Bronchial epithelial cell (primary cell): ENCODE measurements at regions not wholly inside any gene's neighbourhood (a gene's known extent, or its start where the extent isn't known, plus 50 kb on each side); places are given as distances from the start of the nearest gene placed in this dataset.

Source experiments
- DNase-seq: peaks from one replicate; pipeline ENCODE4 v3.0.0-alpha.2; 2010; ENCODE audit warnings: low read depth
- FAIRE-seq: peaks from 2 replicates; lab custom pipeline; 2011; peaks lifted over from hg19 to GRCh38; lab: Jason Lieb, UNC
- H3K27me3 ChIP-seq: 2 replicates; pipeline ENCODE4 v1.5.1; 2011; ENCODE audit warnings: low read length; ENCODE audit not compliant: control insufficient read depth, insufficient read depth
- H3K36me3 ChIP-seq: 2 replicates; pipeline ENCODE4 v1.5.1; 2011; ENCODE audit warnings: low read length; ENCODE audit not compliant: control insufficient read depth, insufficient read depth
- H3K4me3 ChIP-seq: 2 replicates; pipeline ENCODE4 v1.5.1; 2011; ENCODE audit warnings: mild to moderate bottlenecking, low read depth, low read length, control low read depth
- CTCF ChIP-seq: IDR thresholded peaks from 2 replicates; pipeline ENCODE4 v1.5.1; 2011; ENCODE audit warnings: mild to moderate bottlenecking, moderate library complexity, low read length, control low read depth, inconsistent platforms; ENCODE audit not compliant: insufficient read depth, severe bottlenecking

GRCh38 chr16:86199182-86199581 is 300.2 kb downstream of the IRF8 start:
- H3K4me3 ChIP-seq = no peak overlapping the region
- DNase-seq = no peak
- no peaks in the 10 kb centered on the region for H3K36me3 ChIP-seq
- no peak for TF ChIP-seq CTCF
- no peaks in the 10 kb centered on the region for H3K27me3 ChIP-seq
- no peak for FAIRE-seq

- H3K4me3 ChIP-seq = no peak overlapping the region
- H3K36me3 ChIP-seq = no peaks in the 10 kb centered on the region
- no peak for TF ChIP-seq CTCF
- DNase-seq (no peak), FAIRE-seq (no peak)
- H3K27me3 ChIP-seq = no peaks in the 10 kb centered on the region
These were observed 301.1 kb downstream of the IRF8 start for GRCh38 chr16:86199871-86200695.

GRCh38 chr16:86200722-86201121 is 301.8 kb downstream of the IRF8 start:
- no peak for FAIRE-seq

GRCh38 chr16:86201746-86202145 is 302.8 kb downstream of the IRF8 start:
- H3K27me3 ChIP-seq = no peaks in the 10 kb centered on the region
- FAIRE-seq = no peak

More at GRCh38 chr16:86200722-86201121, 301.8 kb downstream of the IRF8 start:
- no peak for DNase-seq
- no peak for TF ChIP-seq CTCF
- H3K27me3 ChIP-seq = no peaks in the 10 kb centered on the region
- no peaks in the 10 kb centered on the region for H3K36me3 ChIP-seq
- H3K4me3 ChIP-seq = no peak overlapping the region

GRCh38 chr16:86202267-86202666 is 303.3 kb downstream of the IRF8 start:
- H3K4me3 ChIP-seq = no peak overlapping the region
- no peak for DNase-seq
- TF ChIP-seq CTCF = no peak
- no peak for FAIRE-seq
- no peaks in the 10 kb centered on the region for H3K36me3 ChIP-seq
- H3K27me3 ChIP-seq = no peaks in the 10 kb centered on the region

More at GRCh38 chr16:86201746-86202145, 302.8 kb downstream of the IRF8 start:
- no peak for TF ChIP-seq CTCF
- no peak for DNase-seq
- no peaks in the 10 kb centered on the region for H3K36me3 ChIP-seq
- H3K4me3 ChIP-seq = no peak overlapping the region
